ENCODE measurements at regions not wholly inside any gene's neighbourhood (a gene's known extent, or its start where the extent isn't known, plus 50 kb on each side); places are given as distances from the start of the nearest gene placed in this dataset.

GRCh38 chr6:236519-236918 is 55.8 kb upstream of the DUSP22 start:
- no peaks in the 10 kb centered on the region for H3K9me3 ChIP-seq (ENCODE audit: low read length)
- no peaks in the 10 kb centered on the region for H3K36me3 ChIP-seq (ENCODE audit: insufficient read depth, low read length)
- no peaks in the 10 kb centered on the region for H3K27me3 ChIP-seq (ENCODE audit: insufficient read depth, low read depth, low read length)
- no peaks in the 10 kb centered on the region for H3K9me2 ChIP-seq (ENCODE audit: insufficient read depth, low read length)
- no peak overlapping the region for H3K4me2 ChIP-seq (ENCODE audit: low read length)
- no peak overlapping the region for H3K27ac ChIP-seq (ENCODE audit: low read length)
- no peaks in the 10 kb centered on the region for H4K20me1 ChIP-seq (ENCODE audit: insufficient read depth)
- no peak overlapping the region for H2AFZ ChIP-seq (ENCODE audit: low read depth, low read length)
- H3K4me3 ChIP-seq (ENCODE audit: low read length), result no peak overlapping the region
- H3K79me2 ChIP-seq (replicated peaks; ENCODE audit: insufficient read depth, low read length), result no peaks in the 10 kb centered on the region
- H3F3A ChIP-seq (ENCODE audit: insufficient read depth, low read length, poor library complexity, severe bottlenecking), result no peaks in the 10 kb centered on the region
- TF ChIP-seq MXI1 (conservative IDR thresholded peaks at IDR 0.05; ENCODE audit: poor library complexity, severe bottlenecking) (no peak), EP300 (conservative IDR thresholded peaks at IDR 0.05; ENCODE audit: poor library complexity, severe bottlenecking) (no peak), CTCF (IDR thresholded peaks at IDR 0.05; ENCODE audit: poor library complexity, severe bottlenecking) (no peak), SMC3 (conservative IDR thresholded peaks at IDR 0.05; ENCODE audit: poor library complexity) (no peak), RAD21 (conservative IDR thresholded peaks at IDR 0.05) (no peak), TAF1 (IDR thresholded peaks at IDR 0.05; ENCODE audit: low read depth) (no peak), REST (IDR thresholded peaks at IDR 0.05; ENCODE audit: borderline replicate concordance) (no peak), POLR2AphosphoS5 (IDR thresholded peaks at IDR 0.05) (no peak), EZH2 (IDR thresholded peaks at IDR 0.05; ENCODE audit: borderline replicate concordance, insufficient read depth, low read length, poor library complexity, severe bottlenecking) (no peak)
- no peak overlapping the region for H3K9ac ChIP-seq (ENCODE audit: low read length)

GRCh38 chr6:240151-240550 is 52.1 kb upstream of the DUSP22 start:
- H3K9me2 ChIP-seq (ENCODE audit: insufficient read depth, low read length), result no peaks in the 10 kb centered on the region
- no peak overlapping the region for H3K9ac ChIP-seq (ENCODE audit: low read length)
- TF ChIP-seq EZH2 (IDR thresholded peaks at IDR 0.05; ENCODE audit: borderline replicate concordance, insufficient read depth, low read length, poor library complexity, severe bottlenecking) (no peak), RAD21 (conservative IDR thresholded peaks at IDR 0.05) (no peak), TAF1 (IDR thresholded peaks at IDR 0.05; ENCODE audit: low read depth) (no peak), POLR2AphosphoS5 (IDR thresholded peaks at IDR 0.05) (no peak), EP300 (conservative IDR thresholded peaks at IDR 0.05; ENCODE audit: poor library complexity, severe bottlenecking) (no peak), CTCF (IDR thresholded peaks at IDR 0.05; ENCODE audit: poor library complexity, severe bottlenecking) (no peak), REST (IDR thresholded peaks at IDR 0.05; ENCODE audit: borderline replicate concordance) (no peak), SMC3 (conservative IDR thresholded peaks at IDR 0.05; ENCODE audit: poor library complexity) (no peak), MXI1 (conservative IDR thresholded peaks at IDR 0.05; ENCODE audit: poor library complexity, severe bottlenecking) (no peak)
- no peaks in the 10 kb centered on the region for H3F3A ChIP-seq (ENCODE audit: insufficient read depth, low read length, poor library complexity, severe bottlenecking)
- no peaks in the 10 kb centered on the region for H3K79me2 ChIP-seq (replicated peaks; ENCODE audit: insufficient read depth, low read length)
- H3K27ac ChIP-seq (ENCODE audit: low read length), result no peak overlapping the region
- H3K36me3 ChIP-seq (ENCODE audit: insufficient read depth, low read length), result no peaks in the 10 kb centered on the region
- H3K27me3 ChIP-seq (ENCODE audit: insufficient read depth, low read depth, low read length), result no peaks in the 10 kb centered on the region
- no peaks in the 10 kb centered on the region for H4K20me1 ChIP-seq (ENCODE audit: insufficient read depth)
- H2AFZ ChIP-seq (ENCODE audit: low read depth, low read length), result no peak overlapping the region
- H3K4me2 ChIP-seq (ENCODE audit: low read length), result no peak overlapping the region
- no peaks in the 10 kb centered on the region for H3K9me3 ChIP-seq (ENCODE audit: low read length)
- H3K4me3 ChIP-seq (ENCODE audit: low read length), result no peak overlapping the region

All from neural cell (in vitro differentiated cells).